ENCODE measurements at regions not wholly inside any gene's neighbourhood (a gene's known extent, or its start where the extent isn't known, plus 50 kb on each side); places are given as distances from the start of the nearest gene placed in this dataset.

DNA sequence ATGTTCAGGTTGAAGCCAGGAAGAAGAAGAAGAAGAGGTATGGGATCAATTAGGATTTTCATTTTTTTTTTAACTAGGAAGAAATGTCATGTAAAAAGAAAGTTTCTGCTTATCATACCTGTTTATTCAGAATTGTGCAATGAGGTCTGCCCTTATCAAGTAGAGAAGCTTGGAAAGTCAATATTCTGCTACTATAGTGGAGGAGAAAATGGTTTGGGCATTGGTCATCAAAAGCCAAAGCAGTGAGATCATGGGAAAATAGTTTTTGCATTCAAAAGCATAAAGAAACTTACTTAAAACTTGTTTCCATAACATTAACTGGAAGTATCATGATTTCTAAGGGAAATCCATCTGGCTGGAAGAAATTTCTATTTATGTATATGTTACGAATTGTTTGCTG, 1239.2 kb downstream of the NSUN3 start:
- no peak overlapping the region for H3K27ac ChIP-seq
- TF ChIP-seq, protein P1, sequence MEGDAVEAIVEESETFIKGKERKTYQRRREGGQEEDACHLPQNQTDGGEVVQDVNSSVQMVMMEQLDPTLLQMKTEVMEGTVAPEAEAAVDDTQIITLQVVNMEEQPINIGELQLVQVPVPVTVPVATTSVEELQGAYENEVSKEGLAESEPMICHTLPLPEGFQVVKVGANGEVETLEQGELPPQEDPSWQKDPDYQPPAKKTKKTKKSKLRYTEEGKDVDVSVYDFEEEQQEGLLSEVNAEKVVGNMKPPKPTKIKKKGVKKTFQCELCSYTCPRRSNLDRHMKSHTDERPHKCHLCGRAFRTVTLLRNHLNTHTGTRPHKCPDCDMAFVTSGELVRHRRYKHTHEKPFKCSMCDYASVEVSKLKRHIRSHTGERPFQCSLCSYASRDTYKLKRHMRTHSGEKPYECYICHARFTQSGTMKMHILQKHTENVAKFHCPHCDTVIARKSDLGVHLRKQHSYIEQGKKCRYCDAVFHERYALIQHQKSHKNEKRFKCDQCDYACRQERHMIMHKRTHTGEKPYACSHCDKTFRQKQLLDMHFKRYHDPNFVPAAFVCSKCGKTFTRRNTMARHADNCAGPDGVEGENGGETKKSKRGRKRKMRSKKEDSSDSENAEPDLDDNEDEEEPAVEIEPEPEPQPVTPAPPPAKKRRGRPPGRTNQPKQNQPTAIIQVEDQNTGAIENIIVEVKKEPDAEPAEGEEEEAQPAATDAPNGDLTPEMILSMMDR (conservative IDR thresholded peaks at IDR 0.05) = no peak

DNA sequence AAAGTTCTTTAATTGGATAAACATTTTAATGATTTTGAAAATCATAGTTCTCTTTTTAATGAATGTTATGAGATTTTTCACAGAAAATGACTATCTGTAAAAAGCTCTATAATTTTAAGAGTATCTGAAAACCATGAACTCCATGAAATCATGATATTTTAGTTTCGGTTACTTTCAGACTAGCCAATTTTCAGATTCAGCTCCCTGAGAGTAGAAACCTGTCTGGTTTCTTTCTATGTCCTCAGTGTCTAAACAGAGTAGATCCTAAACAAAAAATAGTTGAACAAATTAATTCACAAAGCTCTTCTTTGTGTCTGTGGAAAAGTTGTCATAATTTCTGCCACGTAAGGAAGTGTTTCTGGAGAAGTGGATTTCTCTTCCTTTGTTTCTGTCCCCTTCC, 1247.7 kb downstream of the NSUN3 start:
- TF ChIP-seq, protein P1 (conservative IDR thresholded peaks at IDR 0.05) = no peak
- no peak overlapping the region for H3K27ac ChIP-seq

DNA sequence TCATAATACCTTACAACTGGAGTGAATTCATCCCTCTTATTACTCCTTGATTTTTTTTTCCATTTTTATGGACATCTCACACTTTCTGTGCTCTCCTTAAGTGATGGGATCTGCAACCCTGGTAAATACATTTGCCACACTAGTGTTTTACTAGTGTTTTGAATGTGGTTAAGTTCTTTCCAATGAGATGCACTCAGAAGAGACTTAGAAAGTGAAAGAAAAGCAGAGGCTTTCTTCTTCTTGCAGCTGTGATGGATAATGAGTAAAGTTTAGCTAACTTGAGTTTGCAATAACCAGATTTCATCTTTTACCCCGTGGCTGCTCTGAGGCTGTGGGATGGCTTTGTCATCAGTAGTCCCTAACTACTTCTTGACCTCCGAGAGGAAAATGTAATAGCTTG, 1248.4 kb downstream of the NSUN3 start:
- H3K27ac ChIP-seq = no peak overlapping the region
- TF ChIP-seq, protein P1 (conservative IDR thresholded peaks at IDR 0.05) = no peak

DNA sequence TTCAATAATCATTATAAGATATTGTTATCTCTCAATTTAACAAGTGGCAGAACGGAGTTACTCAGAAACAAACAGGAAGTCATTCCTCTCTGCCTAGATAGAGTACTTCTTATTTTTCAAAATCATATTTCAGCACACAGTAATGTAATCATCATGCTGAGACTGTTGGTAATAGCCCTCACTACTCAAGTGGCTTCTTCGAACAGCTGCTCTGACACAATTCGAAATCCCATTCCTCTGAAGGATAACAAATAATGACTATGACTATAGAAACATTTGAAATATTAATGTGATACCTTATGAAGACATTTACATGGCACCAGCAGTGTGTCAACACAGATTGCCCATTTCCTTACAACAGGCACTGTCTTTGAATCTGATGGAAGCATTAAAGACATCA, 1249.8 kb downstream of the NSUN3 start:
- TF ChIP-seq, protein P1 (conservative IDR thresholded peaks at IDR 0.05) = no peak

DNA sequence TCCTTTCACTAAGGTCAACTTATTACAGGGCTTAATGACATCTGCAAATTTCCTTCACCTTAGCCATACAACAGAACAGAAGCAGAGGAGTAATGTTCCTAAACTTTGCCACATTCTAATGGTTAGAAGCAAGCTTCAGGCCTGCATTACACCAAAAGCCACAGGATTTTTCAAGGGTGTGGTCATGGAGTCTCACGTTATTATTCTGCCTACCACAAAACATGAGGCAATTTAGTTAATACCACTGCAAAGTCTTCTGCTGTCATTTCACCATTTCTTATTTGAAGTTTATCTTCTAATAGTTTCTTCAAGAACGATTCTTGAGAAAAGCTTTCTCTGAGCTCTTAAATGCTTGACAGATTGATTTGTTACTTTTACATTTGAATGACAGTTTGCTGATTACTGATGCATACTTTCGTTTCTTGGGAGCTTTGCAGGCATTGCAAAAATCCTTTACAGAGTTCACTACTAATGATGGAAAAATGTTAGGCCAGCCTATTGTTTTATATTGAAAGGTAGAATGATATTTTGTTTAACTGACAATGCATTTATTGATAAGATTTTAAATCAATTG, 1257.1 kb downstream of the NSUN3 start:
- TF ChIP-seq, protein P1 (conservative IDR thresholded peaks at IDR 0.05) = no peak
- H3K27ac ChIP-seq = no peak overlapping the region

More for the DNA sequence above, 1249.8 kb downstream of the NSUN3 start:
- H3K27ac ChIP-seq = no peak overlapping the region

DNA sequence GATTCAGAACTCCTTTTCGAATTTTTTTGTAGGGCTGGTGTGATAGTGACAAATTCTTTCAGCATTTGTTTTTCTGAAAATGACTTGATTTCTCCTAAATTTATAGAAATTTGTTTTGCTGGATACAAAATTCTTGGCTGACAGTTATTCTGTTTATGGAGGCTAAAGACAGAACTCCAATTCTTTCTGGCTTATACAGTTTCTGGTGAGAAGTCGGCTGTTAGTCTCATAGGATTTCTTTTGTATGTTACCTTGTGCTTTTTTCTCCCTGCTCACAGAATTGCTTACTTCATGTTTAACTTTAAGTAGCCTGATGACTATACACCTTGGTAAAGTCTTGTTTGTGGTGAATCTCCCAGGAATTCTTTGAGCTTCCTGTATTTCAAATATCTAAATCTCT, 1264.6 kb downstream of the NSUN3 start:
- TF ChIP-seq, protein P1 (conservative IDR thresholded peaks at IDR 0.05) = no peak

DNA sequence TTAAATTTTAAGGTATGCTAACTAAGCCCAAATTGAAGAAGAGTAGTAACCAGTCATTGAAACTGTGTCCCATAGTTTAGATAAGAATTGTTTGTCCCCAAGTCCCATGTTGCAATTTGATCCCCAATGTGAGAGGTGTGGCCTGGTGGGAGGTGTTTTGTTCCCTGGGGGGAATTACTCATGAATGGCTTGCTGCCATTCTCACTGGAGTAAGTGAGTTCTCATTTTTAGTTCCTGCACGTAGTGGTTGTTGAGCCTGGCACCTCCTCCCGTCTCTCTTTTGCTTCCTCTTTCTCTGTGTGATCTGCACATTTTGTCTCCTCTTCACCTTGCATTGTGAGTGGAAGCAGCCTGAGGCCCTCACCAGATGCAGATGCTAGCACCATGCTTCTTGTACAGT, 1271.0 kb downstream of the NSUN3 start:
- TF ChIP-seq, protein P1 (conservative IDR thresholded peaks at IDR 0.05) = no peak
- no peak overlapping the region for H3K27ac ChIP-seq

More for the DNA sequence above, 1264.6 kb downstream of the NSUN3 start:
- no peak overlapping the region for H3K27ac ChIP-seq
